Astrocyte (in vitro differentiated cells and primary cell): ENCODE measurements at regions not wholly inside any gene's neighbourhood (a gene's known extent, or its start where the extent isn't known, plus 50 kb on each side); places are given as distances from the start of the nearest gene placed in this dataset.

ENCODE experiments used
- DNase-seq: peaks from one replicate; pipeline ENCODE4 v3.0.0-alpha.2; 2010; ENCODE audit warnings: low read depth
- FAIRE-seq: peaks from 2 replicates; lab custom pipeline; 2011; peaks lifted over from hg19 to GRCh38; lab: Jason Lieb, UNC
- H2AFZ ChIP-seq: 2 replicates; pipeline ENCODE4 v1.6.0; 2012; ENCODE audit warnings: low read depth, low read length, inconsistent platforms
- H3K27ac ChIP-seq: 2 replicates; pipeline ENCODE4 v1.5.1; 2011; ENCODE audit warnings: low read depth, low read length, inconsistent platforms
- H3K27me3 ChIP-seq: 2 replicates; pipeline ENCODE4 v1.6.0; 2011; ENCODE audit warnings: low read length, inconsistent platforms; ENCODE audit not compliant: insufficient read depth
- H3K36me3 ChIP-seq: 2 replicates; pipeline ENCODE4 v1.5.1; 2011; ENCODE audit warnings: low read length, inconsistent platforms; ENCODE audit not compliant: insufficient read depth
- H3K4me1 ChIP-seq: 2 replicates; pipeline ENCODE4 v1.5.1; 2011; ENCODE audit warnings: low read length, inconsistent platforms; ENCODE audit not compliant: insufficient read depth
- H3K4me2 ChIP-seq: 2 replicates; pipeline ENCODE4 v1.6.0; 2012; ENCODE audit warnings: low read length, inconsistent platforms
- H3K4me3 ChIP-seq: 2 replicates; pipeline ENCODE4 v1.5.1; 2011; ENCODE audit warnings: low read depth, mild to moderate bottlenecking, low read length, inconsistent platforms; ENCODE audit not compliant: insufficient read depth
- H3K79me2 ChIP-seq: 2 replicates; pipeline ENCODE4 v1.6.0; 2012; ENCODE audit warnings: mild to moderate bottlenecking, low read length, inconsistent platforms; ENCODE audit not compliant: insufficient read depth
- H3K9ac ChIP-seq: 2 replicates; pipeline ENCODE4 v1.6.0; 2012; ENCODE audit warnings: mild to moderate bottlenecking, low read length, inconsistent platforms
- H3K9me3 ChIP-seq: 2 replicates; pipeline ENCODE4 v1.5.1; 2012; ENCODE audit warnings: low read depth, mild to moderate bottlenecking, low read length, inconsistent platforms; ENCODE audit not compliant: insufficient read depth
- H4K20me1 ChIP-seq: 2 replicates; pipeline ENCODE4 v1.6.0; 2012; ENCODE audit warnings: low read length, inconsistent platforms; ENCODE audit not compliant: insufficient read depth
- H3K27ac Mint-ChIP-seq: one replicate; pipeline ENCODE4 v1.8.0; 2021; ENCODE audit warnings: mild to moderate bottlenecking, mixed read lengths; ENCODE audit not compliant: unreplicated experiment
- H3K27me3 Mint-ChIP-seq: one replicate; pipeline ENCODE4 v1.8.0; 2021; ENCODE audit warnings: low read depth, mixed read lengths; ENCODE audit not compliant: unreplicated experiment
- H3K36me3 Mint-ChIP-seq: one replicate; pipeline ENCODE4 v1.8.0; 2021; ENCODE audit warnings: low read depth, mixed read lengths; ENCODE audit not compliant: unreplicated experiment
- H3K4me1 Mint-ChIP-seq: one replicate; pipeline ENCODE4 v1.8.0; 2021; ENCODE audit warnings: low read depth, mixed read lengths; ENCODE audit not compliant: unreplicated experiment
- H3K4me3 Mint-ChIP-seq: one replicate; pipeline ENCODE4 v1.8.0; 2021; ENCODE audit warnings: mild to moderate bottlenecking, moderate library complexity, mixed read lengths; ENCODE audit not compliant: unreplicated experiment
- H3K9me3 Mint-ChIP-seq: one replicate; pipeline ENCODE4 v1.8.0; 2021; ENCODE audit warnings: mild to moderate bottlenecking, mixed read lengths; ENCODE audit not compliant: unreplicated experiment
- EZH2 ChIP-seq: IDR thresholded peaks from 2 replicates; pipeline ENCODE4 v1.6.1; 2012; ENCODE audit warnings: mild to moderate bottlenecking, low read length, inconsistent platforms; ENCODE audit not compliant: insufficient read depth
- TF ChIP-seq, protein P1 (sequence below): IDR thresholded peaks from 2 replicates; pipeline ENCODE4 v1.5.1; 2011; ENCODE audit warnings: low read depth, mild to moderate bottlenecking, inconsistent platforms, low read length, moderate library complexity; ENCODE audit not compliant: insufficient read depth

DNA sequence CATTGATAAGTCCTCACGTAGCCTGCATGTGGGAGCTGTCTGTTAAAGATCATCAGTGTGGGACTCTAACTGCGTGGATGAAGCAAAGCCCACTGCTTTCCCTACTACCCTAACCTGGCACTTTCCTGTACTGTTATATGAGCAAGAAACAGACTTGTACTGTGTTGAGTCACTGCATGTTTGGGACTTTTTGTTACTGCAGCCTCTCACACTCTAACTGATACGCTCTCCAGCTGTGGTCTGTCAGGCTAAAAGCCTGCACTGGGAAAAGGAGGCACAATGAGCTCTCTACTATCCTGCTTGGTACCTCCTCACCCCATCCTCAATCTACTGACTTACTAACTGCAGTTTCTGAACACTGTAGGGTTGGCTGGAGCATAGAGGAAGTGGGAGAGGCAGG is 93.7 kb upstream of the PLET1 start:
- Histone ChIP-seq H3K27me3 (peaks cover 4% of the 10 kb centered on the region), H2AFZ (no peak overlapping the region), H3K9ac (no peak overlapping the region), H3K4me1 (no peaks in the 10 kb centered on the region), H3K27ac (no peak overlapping the region), H3K9me3 (no peaks in the 10 kb centered on the region), H4K20me1 (no peaks in the 10 kb centered on the region), H3K79me2 (no peaks in the 10 kb centered on the region), H3K36me3 (no peaks in the 10 kb centered on the region), H3K4me3 (no peak overlapping the region), H3K4me2 (no peak overlapping the region)
- peaks cover 3% of the 10 kb centered on the region for H3K4me1 Mint-ChIP-seq
- DNase-seq (no peak), FAIRE-seq (no peak)
- H3K4me3 Mint-ChIP-seq, result no peak overlapping the region
- TF ChIP-seq EZH2, result no peak
- TF ChIP-seq, protein P1, sequence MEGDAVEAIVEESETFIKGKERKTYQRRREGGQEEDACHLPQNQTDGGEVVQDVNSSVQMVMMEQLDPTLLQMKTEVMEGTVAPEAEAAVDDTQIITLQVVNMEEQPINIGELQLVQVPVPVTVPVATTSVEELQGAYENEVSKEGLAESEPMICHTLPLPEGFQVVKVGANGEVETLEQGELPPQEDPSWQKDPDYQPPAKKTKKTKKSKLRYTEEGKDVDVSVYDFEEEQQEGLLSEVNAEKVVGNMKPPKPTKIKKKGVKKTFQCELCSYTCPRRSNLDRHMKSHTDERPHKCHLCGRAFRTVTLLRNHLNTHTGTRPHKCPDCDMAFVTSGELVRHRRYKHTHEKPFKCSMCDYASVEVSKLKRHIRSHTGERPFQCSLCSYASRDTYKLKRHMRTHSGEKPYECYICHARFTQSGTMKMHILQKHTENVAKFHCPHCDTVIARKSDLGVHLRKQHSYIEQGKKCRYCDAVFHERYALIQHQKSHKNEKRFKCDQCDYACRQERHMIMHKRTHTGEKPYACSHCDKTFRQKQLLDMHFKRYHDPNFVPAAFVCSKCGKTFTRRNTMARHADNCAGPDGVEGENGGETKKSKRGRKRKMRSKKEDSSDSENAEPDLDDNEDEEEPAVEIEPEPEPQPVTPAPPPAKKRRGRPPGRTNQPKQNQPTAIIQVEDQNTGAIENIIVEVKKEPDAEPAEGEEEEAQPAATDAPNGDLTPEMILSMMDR, result no peak
- peaks cover 3% of the 10 kb centered on the region for H3K27me3 Mint-ChIP-seq
- no peaks in the 10 kb centered on the region for H3K36me3 Mint-ChIP-seq
- peaks cover 4% of the 10 kb centered on the region for H3K9me3 Mint-ChIP-seq
- no peak overlapping the region for H3K27ac Mint-ChIP-seq

DNA sequence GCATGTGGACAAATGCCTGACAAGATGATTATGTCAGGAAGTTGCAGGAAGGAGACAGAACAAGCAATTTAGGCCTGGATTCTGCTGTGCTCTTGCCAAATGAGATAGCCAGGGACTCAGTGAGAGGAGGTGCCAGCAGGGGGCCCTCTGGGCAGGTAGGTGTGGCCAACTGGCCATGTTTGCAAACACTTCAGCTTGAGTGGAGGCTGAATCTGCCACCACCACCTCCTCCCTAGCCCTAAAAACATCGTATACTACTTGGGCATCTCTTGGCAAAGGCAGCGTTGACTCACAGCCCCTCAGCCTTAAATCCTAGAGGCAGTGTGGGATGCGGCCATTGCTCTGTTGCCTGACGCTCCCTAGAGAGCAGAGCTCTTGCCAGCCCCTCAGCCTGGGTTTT is 95.1 kb upstream of the PLET1 start:
- H3K4me3 ChIP-seq, result no peak overlapping the region
- Mint-ChIP-seq H3K4me3 (no peak overlapping the region), H3K4me1 (peaks cover 3% of the 10 kb centered on the region), H3K27ac (no peak overlapping the region), H3K27me3 (no peaks in the 10 kb centered on the region), H3K9me3 (peaks cover 4% of the 10 kb centered on the region), H3K36me3 (no peaks in the 10 kb centered on the region)
- H3K4me1 ChIP-seq, result no peaks in the 10 kb centered on the region
- H2AFZ ChIP-seq, result no peak overlapping the region
- H3K36me3 ChIP-seq, result no peaks in the 10 kb centered on the region
- no peaks in the 10 kb centered on the region for H3K9me3 ChIP-seq
- FAIRE-seq (no peak), DNase-seq (no peak)
- H4K20me1 ChIP-seq, result no peaks in the 10 kb centered on the region
- no peak for TF ChIP-seq EZH2
- TF ChIP-seq, protein P1, result no peak
- no peaks in the 10 kb centered on the region for H3K79me2 ChIP-seq
- no peak overlapping the region for H3K9ac ChIP-seq
- no peak overlapping the region for H3K4me2 ChIP-seq
- H3K27me3 ChIP-seq, result peaks cover 4% of the 10 kb centered on the region
- H3K27ac ChIP-seq, result no peak overlapping the region

DNA sequence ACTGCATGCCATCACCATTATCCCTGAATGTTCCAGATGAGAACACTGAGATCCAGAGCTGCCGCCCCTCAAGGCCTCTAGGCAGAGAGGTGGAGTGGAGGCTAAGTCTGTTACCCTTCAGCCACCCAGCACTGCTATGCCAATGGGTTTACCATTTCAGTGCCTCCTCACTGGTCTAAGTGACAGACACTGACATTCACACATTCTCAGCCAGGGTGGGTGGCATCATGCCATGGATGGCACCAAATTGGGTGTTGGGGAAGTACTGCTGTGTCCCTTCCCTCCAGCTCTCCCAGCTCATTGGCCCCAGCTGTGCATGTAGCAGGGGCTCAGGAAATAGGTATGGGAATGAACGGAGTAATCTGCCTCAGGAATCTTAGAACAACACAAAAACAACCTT is 96.8 kb upstream of the PLET1 start:
- no peaks in the 10 kb centered on the region for H3K36me3 Mint-ChIP-seq
- peaks cover 4% of the 10 kb centered on the region for H3K9me3 Mint-ChIP-seq
- H3K9me3 ChIP-seq, result no peaks in the 10 kb centered on the region
- peaks cover 3% of the 10 kb centered on the region for H3K4me1 Mint-ChIP-seq
- no peak overlapping the region for H3K4me2 ChIP-seq
- H3K79me2 ChIP-seq, result no peaks in the 10 kb centered on the region
- no peak overlapping the region for H2AFZ ChIP-seq
- H3K4me3 ChIP-seq, result no peak overlapping the region
- no peaks in the 10 kb centered on the region for H3K36me3 ChIP-seq
- peaks cover 4% of the 10 kb centered on the region for H3K27me3 ChIP-seq
- DNase-seq (no peak), FAIRE-seq (no peak)
- H3K9ac ChIP-seq, result no peak overlapping the region
- TF ChIP-seq, protein P1, result no peak
- TF ChIP-seq EZH2, result no peak
- H4K20me1 ChIP-seq, result no peaks in the 10 kb centered on the region
- H3K27ac ChIP-seq, result no peak overlapping the region
- H3K4me1 ChIP-seq, result no peaks in the 10 kb centered on the region
- peaks cover 4% of the 10 kb centered on the region for H3K27me3 Mint-ChIP-seq
- H3K27ac Mint-ChIP-seq, result no peak overlapping the region
- H3K4me3 Mint-ChIP-seq, result no peak overlapping the region
